Subcutaneous abdominal adipose tissue (tissue), 5 donors: ENCODE measurements at regions not wholly inside any gene's neighbourhood (a gene's known extent, or its start where the extent isn't known, plus 50 kb on each side); places are given as distances from the start of the nearest gene placed in this dataset.
A peak's percentile ranks its signal among the peaks of the same experiment; 100 is the strongest.

ENCODE experiments used
- H3K27ac ChIP-seq: one replicate; pipeline ENCODE4 v1.7.0; 2013; ENCODE audit warnings: low read depth, mild to moderate bottlenecking, inconsistent platforms, low read length, moderate library complexity
- H3K27me3 ChIP-seq, 5 donors: one replicate each; pipeline ENCODE4 v1.7.0; 2013; ENCODE audit warnings: low read length in 5 of 5, inconsistent platforms in 1 of 5; ENCODE audit not compliant: control insufficient read depth in 5 of 5, insufficient read depth in 4 of 5
- H3K36me3 ChIP-seq, 5 donors: one replicate each; pipeline ENCODE4 v1.7.0; 2013; ENCODE audit warnings: low read length in 5 of 5; ENCODE audit not compliant: control insufficient read depth in 5 of 5, insufficient read depth in 5 of 5
- H3K4me1 ChIP-seq, 5 donors: one replicate each; pipeline ENCODE4 v1.7.0; 2013; ENCODE audit warnings: low read length in 5 of 5, mild to moderate bottlenecking in 3 of 5, moderate library complexity in 1 of 5; ENCODE audit not compliant: control insufficient read depth in 5 of 5, insufficient read depth in 5 of 5
- H3K4me3 ChIP-seq, 5 donors: one replicate each; pipeline ENCODE4 v1.7.0; 2013; ENCODE audit warnings: low read length in 5 of 5, low read depth in 1 of 5
- H3K9ac ChIP-seq, 5 donors: one replicate each; pipeline ENCODE4 v1.7.0; 2013; ENCODE audit warnings: low read length in 5 of 5, mild to moderate bottlenecking in 4 of 5, moderate library complexity in 3 of 5
- H3K9me3 ChIP-seq, 5 donors: one replicate each; pipeline ENCODE4 v1.7.0; 2013; ENCODE audit warnings: low read length in 5 of 5; ENCODE audit not compliant: control insufficient read depth in 5 of 5
- donor health status: healthy.
- donor health status: healthy.
- donor health status: healthy.
- donor health status: healthy.
- donor health status: healthy.

GRCh38 chr6:14647357-14647756 is 529.8 kb downstream of the CD83 start:
- no peak overlapping the region for H3K4me3 ChIP-seq
- no peaks in the 10 kb centered on the region for H3K27me3 ChIP-seq
- H3K27ac ChIP-seq, result no peak overlapping the region
- H3K36me3 ChIP-seq, result no peaks in the 10 kb centered on the region
- no peaks in the 10 kb centered on the region for H3K9me3 ChIP-seq
- no peaks in the 10 kb centered on the region for H3K4me1 ChIP-seq
- no peak overlapping the region for H3K9ac ChIP-seq

GRCh38 chr6:14652536-14652935 is 535.0 kb downstream of the CD83 start:
- no peak overlapping the region for H3K4me3 ChIP-seq
- no peaks in the 10 kb centered on the region for H3K36me3 ChIP-seq
- no peak overlapping the region for H3K9ac ChIP-seq
- no peaks in the 10 kb centered on the region for H3K9me3 ChIP-seq
- H3K27me3 ChIP-seq, result no peaks in the 10 kb centered on the region
- H3K27ac ChIP-seq, result no peak overlapping the region
- peaks cover 2 to 18% (median 13%) of the 10 kb centered on the region in 5 donors for H3K4me1 ChIP-seq

DNA sequence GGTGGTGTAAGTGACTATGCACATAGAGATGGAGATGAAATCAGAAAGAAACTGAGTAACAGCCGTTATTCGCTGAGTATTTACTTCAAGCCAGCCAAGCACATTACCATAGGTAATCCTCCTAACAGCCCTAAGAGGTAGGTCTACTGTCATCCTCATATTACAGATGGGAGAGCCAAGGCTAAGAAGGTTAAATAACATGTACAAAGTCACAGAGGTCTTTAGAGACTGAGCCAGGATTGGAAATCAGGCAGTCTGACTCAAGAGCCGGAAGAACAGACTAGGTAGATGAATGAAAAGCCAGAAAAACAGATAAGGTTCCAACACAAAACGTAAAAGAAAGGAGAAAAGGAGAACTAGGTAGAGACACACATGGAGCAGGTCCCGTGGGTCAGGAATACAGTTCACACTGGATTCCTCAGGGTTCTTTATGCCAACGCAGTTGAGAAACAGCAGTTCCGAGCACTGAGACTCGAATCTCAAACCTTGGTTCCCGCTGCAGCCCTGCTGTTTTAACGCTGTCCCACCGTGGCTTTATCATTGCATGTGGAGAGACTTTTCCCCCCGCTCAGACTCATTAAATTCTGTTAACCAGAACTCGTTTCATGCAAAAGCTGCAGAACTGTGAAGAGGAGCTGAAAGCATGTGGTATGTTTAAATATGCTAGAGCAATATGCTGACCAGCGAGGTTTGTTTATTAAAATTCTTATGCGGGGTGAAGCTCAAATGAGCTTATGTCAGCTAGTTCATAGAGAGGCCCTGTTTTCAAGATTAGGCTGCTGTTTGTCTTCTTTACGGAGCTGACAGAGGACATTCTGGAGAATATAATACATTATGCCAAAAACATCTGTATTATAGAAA is 537.9 kb downstream of the CD83 start:
- Histone ChIP-seq H3K9me3 (no peaks in the 10 kb centered on the region), H3K27me3 (no peaks in the 10 kb centered on the region), H3K9ac (peak overlapping the region in 1 of 5 donors; percentile 13), H3K36me3 (no peaks in the 10 kb centered on the region), H3K4me3 (peak overlapping the region in 4 of 5 donors; percentile 19 to 42 (median 34)), H3K27ac (no peak overlapping the region), H3K4me1 (peaks cover 2 to 27% (median 13%) of the 10 kb centered on the region in 5 donors)

DNA sequence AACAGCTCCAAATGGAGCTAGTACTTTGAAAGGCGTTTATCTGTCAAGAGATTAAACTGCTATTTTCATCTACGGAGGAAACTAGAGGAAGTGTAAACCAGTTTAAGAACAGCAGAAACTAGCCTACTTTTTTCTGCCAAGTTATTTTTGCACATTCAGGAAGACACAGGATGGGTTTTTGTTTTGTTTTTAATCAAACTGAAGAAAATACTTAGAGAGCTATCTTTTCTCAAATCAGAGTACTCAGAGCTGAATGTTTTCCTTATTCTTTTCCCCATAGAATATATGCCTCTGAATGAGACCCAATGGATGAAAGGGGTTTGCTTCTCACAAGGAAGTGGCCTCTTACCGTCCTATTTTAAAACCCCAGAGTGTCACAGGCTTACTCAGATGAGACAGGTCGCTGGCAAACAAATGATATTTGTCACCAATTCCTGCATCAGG is 538.5 kb downstream of the CD83 start:
- Histone ChIP-seq H3K27ac (no peak overlapping the region), H3K27me3 (no peaks in the 10 kb centered on the region), H3K9ac (peak overlapping the region in 1 of 5 donors; percentile 13), H3K4me3 (peak overlapping the region in 2 of 5 donors; percentile 33 to 36), H3K36me3 (no peaks in the 10 kb centered on the region), H3K9me3 (no peaks in the 10 kb centered on the region), H3K4me1 (peaks cover 2 to 27% (median 13%) of the 10 kb centered on the region in 5 donors)

GRCh38 chr6:14656649-14657048 is 539.1 kb downstream of the CD83 start:
- Histone ChIP-seq H3K27me3 (no peaks in the 10 kb centered on the region), H3K36me3 (no peaks in the 10 kb centered on the region), H3K4me1 (peaks cover 2 to 27% (median 13%) of the 10 kb centered on the region in 5 donors), H3K9ac (no peak overlapping the region), H3K9me3 (no peaks in the 10 kb centered on the region), H3K4me3 (no peak overlapping the region), H3K27ac (no peak overlapping the region)

DNA sequence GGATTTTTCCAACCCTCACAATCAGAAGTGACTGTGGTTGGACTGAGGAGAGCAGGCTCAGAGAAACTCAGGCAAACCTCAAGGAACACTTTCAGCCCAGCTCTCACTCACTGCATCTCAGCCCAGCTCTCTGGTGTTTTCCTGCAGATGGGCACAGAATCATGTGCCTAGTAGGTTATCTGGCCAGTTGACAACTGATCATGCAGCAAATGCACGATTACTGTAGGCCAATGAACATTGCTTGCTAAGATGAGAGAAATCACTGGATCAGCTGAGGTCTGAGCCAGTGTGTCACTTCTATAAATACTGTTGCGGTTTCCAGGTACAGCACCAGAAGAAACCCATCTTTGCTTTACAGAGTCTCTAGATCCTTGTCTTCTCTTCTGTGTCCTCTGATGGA is 540.5 kb downstream of the CD83 start:
- no peaks in the 10 kb centered on the region for H3K36me3 ChIP-seq
- peaks cover 2 to 27% (median 13%) of the 10 kb centered on the region in 5 donors for H3K4me1 ChIP-seq
- H3K27me3 ChIP-seq, result no peaks in the 10 kb centered on the region
- H3K27ac ChIP-seq, result no peak overlapping the region
- H3K4me3 ChIP-seq, result no peak overlapping the region
- H3K9ac ChIP-seq, result no peak overlapping the region
- no peaks in the 10 kb centered on the region for H3K9me3 ChIP-seq

DNA sequence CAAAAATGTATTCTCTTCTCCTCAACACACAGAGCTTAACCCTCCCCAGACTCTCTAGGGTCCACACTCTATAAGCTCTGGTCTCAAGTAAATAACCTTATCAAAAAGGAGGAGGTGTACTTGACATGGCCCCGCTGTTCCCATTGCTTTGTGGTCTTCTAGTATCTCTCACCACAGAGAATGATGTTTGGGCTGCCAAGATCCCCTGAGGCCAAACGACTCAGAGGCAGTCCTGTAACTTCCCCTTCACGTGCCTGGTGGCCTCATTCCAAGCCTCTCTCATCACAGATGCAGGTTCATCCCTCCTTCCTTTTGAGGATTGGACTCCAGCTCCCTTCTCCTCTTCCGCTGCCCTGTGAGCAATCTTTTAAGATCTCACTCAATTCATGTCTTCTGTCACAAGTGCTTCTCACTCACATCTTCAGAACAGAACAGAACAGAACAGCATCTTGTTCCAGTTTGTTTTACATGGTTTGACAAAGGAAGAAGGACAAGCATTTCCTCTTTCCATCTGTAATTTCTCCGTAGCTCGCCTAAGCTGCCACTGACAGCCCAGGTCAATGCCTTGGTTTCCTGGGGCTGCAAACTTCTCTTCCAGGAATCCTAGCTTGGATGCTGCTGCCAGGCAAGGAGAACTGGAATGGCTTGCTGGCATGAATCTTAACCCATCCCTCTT is 541.5 kb downstream of the CD83 start:
- no peak overlapping the region for H3K9ac ChIP-seq
- H3K27ac ChIP-seq, result no peak overlapping the region
- H3K9me3 ChIP-seq, result no peaks in the 10 kb centered on the region
- peaks cover 2 to 27% (median 13%) of the 10 kb centered on the region in 5 donors for H3K4me1 ChIP-seq
- no peaks in the 10 kb centered on the region for H3K36me3 ChIP-seq
- no peaks in the 10 kb centered on the region for H3K27me3 ChIP-seq
- no peak overlapping the region for H3K4me3 ChIP-seq

DNA sequence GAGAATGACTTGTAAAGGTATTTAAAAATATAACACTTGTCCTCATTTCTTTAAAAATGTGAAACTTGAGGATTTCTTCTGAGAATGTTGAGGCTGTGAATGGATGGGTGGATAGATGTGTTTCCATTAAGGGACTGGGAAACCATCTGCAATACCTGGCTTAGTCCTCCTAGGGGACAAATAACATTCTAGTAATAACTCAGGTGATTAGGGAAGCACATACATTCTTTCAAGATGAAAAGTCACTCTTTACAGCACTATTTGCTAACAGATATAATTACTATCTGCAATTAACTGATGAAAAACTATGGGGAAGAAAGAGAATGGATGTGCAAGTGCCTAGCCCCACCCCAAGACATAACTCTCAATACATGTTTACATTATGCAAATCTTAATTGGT is 542.3 kb downstream of the CD83 start:
- Histone ChIP-seq H3K4me3 (no peak overlapping the region), H3K9ac (no peak overlapping the region), H3K27me3 (no peaks in the 10 kb centered on the region), H3K36me3 (no peaks in the 10 kb centered on the region), H3K9me3 (no peaks in the 10 kb centered on the region), H3K27ac (no peak overlapping the region), H3K4me1 (peaks cover 2 to 27% (median 13%) of the 10 kb centered on the region in 5 donors)

GRCh38 chr6:14660806-14661579 is 543.4 kb downstream of the CD83 start:
- Histone ChIP-seq H3K9ac (no peak overlapping the region), H3K9me3 (no peaks in the 10 kb centered on the region), H3K4me3 (no peak overlapping the region), H3K27ac (no peak overlapping the region), H3K36me3 (no peaks in the 10 kb centered on the region), H3K27me3 (no peaks in the 10 kb centered on the region), H3K4me1 (peaks cover 0 to 17% (median 4%) of the 10 kb centered on the region in 5 donors)
